SK-N-MC (cell line): ENCODE measurements at regions not wholly inside any gene's neighbourhood (a gene's known extent, or its start where the extent isn't known, plus 50 kb on each side); places are given as distances from the start of the nearest gene placed in this dataset.

Experiments
- DNase-seq: peaks from one replicate; pipeline ENCODE4 v3.0.0-alpha.2; 2011; ENCODE audit warnings: low read depth, low spot score
- H3K27ac ChIP-seq: fragments of 200-600 bp; sonication (generic); 2 replicates; pipeline ENCODE4 v1.5.1; 2016; ENCODE audit warnings: mixed run types
- H3K36me3 ChIP-seq: fragments of 200-600 bp; sonication (generic); 2 replicates; pipeline ENCODE4 v1.6.1; 2017; ENCODE audit warnings: antibody characterized with exemption, low read length, mixed read lengths; ENCODE audit not compliant: insufficient read depth
- H3K4me3 ChIP-seq: fragments of 200-600 bp; sonication (generic); 2 replicates; pipeline ENCODE4 v1.5.1; 2016
- H3K9ac ChIP-seq: fragments of 200-600 bp; sonication (generic); 2 replicates; pipeline ENCODE4 v1.8.0; 2017; ENCODE audit warnings: mixed run types, mixed read lengths; ENCODE audit not compliant: insufficient read length
- H3K9me3 ChIP-seq: fragments of 200-600 bp; sonication (generic); 2 replicates; pipeline ENCODE4 v1.6.1; 2017; ENCODE audit warnings: low read depth, mild to moderate bottlenecking, antibody characterized with exemption, low read length, moderate library complexity, mixed read lengths
- EZH2 ChIP-seq: fragments of 200-600 bp; sonication (generic); IDR thresholded peaks from one replicate; pipeline ENCODE4 v1.6.1; 2017; ENCODE audit warnings: antibody characterized with exemption
- FOXP2 ChIP-seq: optimal IDR thresholded peaks from 2 replicates; pipeline ENCODE3; 2011; ENCODE audit warnings: mild to moderate bottlenecking, moderate library complexity; ENCODE audit not compliant: insufficient read depth; ENCODE audit errors: extremely low read length, control extremely low read depth
- POLR2AphosphoS5 ChIP-seq: IDR thresholded peaks from 2 replicates; pipeline ENCODE4 v1.6.1; 2012; ENCODE audit warnings: mild to moderate bottlenecking, low read depth, low read length, borderline replicate concordance

GRCh38 chr15:67916565-67916964 lies 76.7 kb upstream of the RNU6-1 start:
- Histone ChIP-seq H3K4me3 (no peak overlapping the region), H3K27ac (no peak overlapping the region), H3K9me3 (no peaks in the 10 kb centered on the region), H3K9ac (no peak overlapping the region), H3K36me3 (no peaks in the 10 kb centered on the region)
- DNase-seq: no peak
- no peak for TF ChIP-seq FOXP2
- no peak for TF ChIP-seq EZH2
- TF ChIP-seq POLR2AphosphoS5: no peak

- Histone ChIP-seq H3K9ac (no peak overlapping the region), H3K9me3 (no peaks in the 10 kb centered on the region), H3K4me3 (no peak overlapping the region), H3K36me3 (no peaks in the 10 kb centered on the region), H3K27ac (no peak overlapping the region)
- TF ChIP-seq POLR2AphosphoS5 (no peak), FOXP2 (no peak), EZH2 (no peak)
- no peak for DNase-seq
Observed at GRCh38 chr15:67917037-67917436, 77.2 kb upstream of the RNU6-1 start.

- no peak overlapping the region for H3K27ac ChIP-seq
- H3K9me3 ChIP-seq: no peaks in the 10 kb centered on the region
- no peak overlapping the region for H3K9ac ChIP-seq
- TF ChIP-seq FOXP2 (no peak), EZH2 (no peak), POLR2AphosphoS5 (no peak)
- no peak overlapping the region for H3K4me3 ChIP-seq
- no peak for DNase-seq
- no peaks in the 10 kb centered on the region for H3K36me3 ChIP-seq
Observed at GRCh38 chr15:67917636-67918035, 77.8 kb upstream of the RNU6-1 start.

- no peak for DNase-seq
- H3K36me3 ChIP-seq: no peaks in the 10 kb centered on the region
- no peak overlapping the region for H3K4me3 ChIP-seq
- H3K9me3 ChIP-seq: no peaks in the 10 kb centered on the region
- H3K27ac ChIP-seq: no peak overlapping the region
- H3K9ac ChIP-seq: no peak overlapping the region
- TF ChIP-seq POLR2AphosphoS5: no peak
- no peak for TF ChIP-seq EZH2
- TF ChIP-seq FOXP2: no peak
Observed at GRCh38 chr15:67918205-67918861, 78.5 kb upstream of the RNU6-1 start.

DNA sequence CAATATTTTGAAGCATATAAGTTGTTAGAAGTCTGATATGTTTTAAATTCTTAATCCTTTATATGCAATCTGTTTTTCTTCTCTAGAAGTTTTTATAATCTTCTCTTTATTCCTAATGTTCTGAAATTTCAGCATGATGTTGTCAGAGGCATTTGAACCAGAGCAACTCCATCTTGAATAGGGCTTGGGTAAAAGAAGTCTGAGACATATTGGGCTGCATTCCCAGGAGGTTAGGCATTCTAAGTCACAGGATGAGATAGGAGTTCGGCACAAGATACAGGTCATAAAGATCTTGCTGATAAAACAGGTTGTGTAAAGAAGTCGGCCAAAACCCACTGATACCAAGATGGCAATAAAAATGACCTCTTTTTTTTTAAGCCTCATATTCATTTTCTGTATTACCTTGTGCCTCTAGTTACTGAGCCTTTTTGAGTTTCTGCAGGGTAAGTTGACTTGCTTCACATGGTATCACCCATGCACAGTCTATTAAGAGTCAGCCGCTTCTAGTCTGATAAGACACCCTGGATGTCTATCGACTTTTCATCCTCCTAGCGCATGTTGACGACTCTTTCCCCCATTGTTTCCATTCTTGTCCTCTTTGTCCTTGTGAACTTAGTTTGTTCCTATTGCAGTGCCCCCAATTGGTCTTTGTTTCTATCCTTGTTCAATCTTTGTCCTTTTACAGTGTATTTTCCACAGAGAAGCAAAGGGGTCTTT lies 80.8 kb upstream of the RNU6-1 start:
- Histone ChIP-seq H3K9me3 (no peaks in the 10 kb centered on the region), H3K27ac (no peak overlapping the region), H3K9ac (no peak overlapping the region), H3K4me3 (no peak overlapping the region), H3K36me3 (no peaks in the 10 kb centered on the region)
- no peak for DNase-seq
- TF ChIP-seq FOXP2 (no peak), EZH2 (no peak), POLR2AphosphoS5 (no peak)

GRCh38 chr15:67922106-67922675 lies 82.3 kb upstream of the RNU6-1 start:
- no peak for DNase-seq
- Histone ChIP-seq H3K36me3 (no peaks in the 10 kb centered on the region), H3K9me3 (no peaks in the 10 kb centered on the region), H3K27ac (no peak overlapping the region), H3K4me3 (no peak overlapping the region), H3K9ac (no peak overlapping the region)
- TF ChIP-seq EZH2: no peak

- TF ChIP-seq EZH2: no peak
- no peak for TF ChIP-seq POLR2AphosphoS5
- TF ChIP-seq FOXP2: no peak
- no peaks in the 10 kb centered on the region for H3K9me3 ChIP-seq
- no peak overlapping the region for H3K9ac ChIP-seq
- H3K36me3 ChIP-seq: no peaks in the 10 kb centered on the region
- no peak for DNase-seq
- H3K27ac ChIP-seq: no peak overlapping the region
- no peak overlapping the region for H3K4me3 ChIP-seq
Observed at GRCh38 chr15:67922971-67923945, 83.4 kb upstream of the RNU6-1 start.

DNA sequence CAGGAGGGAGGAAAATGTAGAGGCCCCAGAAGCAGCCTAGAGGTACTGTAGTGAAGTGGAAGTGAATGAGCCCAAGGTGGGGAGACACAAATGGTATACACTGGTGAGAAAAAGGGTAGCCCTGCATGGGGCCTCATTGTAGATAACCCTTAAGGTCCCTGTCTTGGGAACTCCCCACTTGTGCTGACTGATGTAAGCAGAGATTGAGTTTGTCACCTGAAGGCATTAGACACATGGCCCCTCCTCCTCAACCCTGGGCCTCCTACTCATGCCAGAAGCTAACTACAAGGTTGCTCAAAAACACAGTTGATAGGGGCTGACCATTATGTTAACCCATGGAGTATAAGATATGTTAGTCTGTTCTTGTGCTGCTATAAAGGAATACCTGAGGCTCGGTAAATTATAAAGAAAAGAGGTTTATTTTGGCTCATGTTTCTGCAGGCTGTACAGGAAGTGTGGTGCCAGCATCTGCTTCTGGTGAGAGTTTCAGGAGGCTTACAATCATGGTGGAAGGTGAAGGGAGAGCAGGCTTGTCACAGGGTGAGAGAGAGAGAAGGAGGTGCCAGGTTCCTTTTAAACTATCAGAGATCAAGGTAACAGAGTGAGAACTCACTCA lies 84.6 kb upstream of the RNU6-1 start:
- Histone ChIP-seq H3K27ac (no peak overlapping the region), H3K9ac (no peak overlapping the region), H3K36me3 (no peaks in the 10 kb centered on the region), H3K4me3 (no peak overlapping the region), H3K9me3 (no peaks in the 10 kb centered on the region)
- DNase-seq: no peak
- no peak for TF ChIP-seq FOXP2
